IPS DF 6.9 (cell line): ENCODE measurements at regions not wholly inside any gene's neighbourhood (a gene's known extent, or its start where the extent isn't known, plus 50 kb on each side); places are given as distances from the start of the nearest gene placed in this dataset.

ENCODE experiments used
- DNase-seq: peaks from one replicate; pipeline ENCODE4 v3.0.0-alpha.2; 2013; ENCODE audit warnings: low read depth, low spot score
- H3K27ac ChIP-seq: one replicate; pipeline ENCODE4 v1.5.1; 2013; ENCODE audit warnings: low read length, control low read depth
- H3K27me3 ChIP-seq: 2 replicates; pipeline ENCODE4 v1.6.1; 2013; ENCODE audit warnings: mild to moderate bottlenecking, low read length; ENCODE audit not compliant: control insufficient read depth, insufficient read depth
- H3K36me3 ChIP-seq: 2 replicates; pipeline ENCODE4 v1.6.1; 2013; ENCODE audit warnings: low read length; ENCODE audit not compliant: control insufficient read depth, insufficient read depth
- H3K4me1 ChIP-seq: 2 replicates; pipeline ENCODE4 v1.6.1; 2013; ENCODE audit warnings: low read length; ENCODE audit not compliant: control insufficient read depth, insufficient read depth
- H3K4me3 ChIP-seq: 2 replicates; pipeline ENCODE4 v1.5.1; 2013; ENCODE audit warnings: mild to moderate bottlenecking, low read length
- H3K9me3 ChIP-seq: 2 replicates; pipeline ENCODE4 v1.6.1; 2013; ENCODE audit warnings: low read length, inconsistent platforms; ENCODE audit not compliant: control insufficient read depth, insufficient read depth
- WGBS: extraction: QIAGEN DNeasy Blood & Tissue Kit; methylation state at CpG from one replicate; pipeline ENCODE4 v1.1.7; 2013; ENCODE audit warnings: mixed read lengths, missing lambda C conversion rate; ENCODE audit not compliant: insufficient read length, insufficient coverage; 5-methylcytosine and 5-hydroxymethylcytosine counted together

GRCh38 chr1:8191474-8191873 lies 126.4 kb upstream of the SLC45A1 start:
- H3K9me3 ChIP-seq: no peaks in the 10 kb centered on the region
- no CpG with 5 or more reads among the region's 9 CpGs for WGBS
- H3K27ac ChIP-seq: no peak overlapping the region
- H3K4me1 ChIP-seq: no peaks in the 10 kb centered on the region
- no peak for DNase-seq
- no peak overlapping the region for H3K4me3 ChIP-seq
- H3K36me3 ChIP-seq: no peaks in the 10 kb centered on the region
- no peaks in the 10 kb centered on the region for H3K27me3 ChIP-seq

GRCh38 chr1:8189931-8190483 lies 127.9 kb upstream of the SLC45A1 start:
- H3K27ac ChIP-seq: no peak overlapping the region
- no peaks in the 10 kb centered on the region for H3K27me3 ChIP-seq
- WGBS: no CpG with 5 or more reads among the region's 6 CpGs
- DNase-seq: no peak
- no peaks in the 10 kb centered on the region for H3K9me3 ChIP-seq
- H3K4me1 ChIP-seq: no peaks in the 10 kb centered on the region
- no peaks in the 10 kb centered on the region for H3K36me3 ChIP-seq
- no peak overlapping the region for H3K4me3 ChIP-seq

GRCh38 chr1:8185400-8185799 lies 132.5 kb upstream of the SLC45A1 start:
- no peak for DNase-seq
- no CpG with 5 or more reads among the region's 5 CpGs for WGBS
- H3K4me1 ChIP-seq: no peaks in the 10 kb centered on the region
- H3K27ac ChIP-seq: no peak overlapping the region
- H3K36me3 ChIP-seq: no peaks in the 10 kb centered on the region
- H3K27me3 ChIP-seq: no peaks in the 10 kb centered on the region
- H3K9me3 ChIP-seq: no peaks in the 10 kb centered on the region
- H3K4me3 ChIP-seq: no peak overlapping the region

- Histone ChIP-seq H3K27me3 (no peaks in the 10 kb centered on the region), H3K27ac (no peak overlapping the region), H3K4me1 (no peaks in the 10 kb centered on the region), H3K4me3 (no peak overlapping the region), H3K9me3 (no peaks in the 10 kb centered on the region), H3K36me3 (no peaks in the 10 kb centered on the region)
- no CpG with 5 or more reads among the region's 3 CpGs for WGBS
- no peak for DNase-seq
Measured at GRCh38 chr1:8184301-8184700, 133.6 kb upstream of the SLC45A1 start.

GRCh38 chr1:8182034-8182761 lies 135.7 kb upstream of the SLC45A1 start:
- no peak overlapping the region for H3K27ac ChIP-seq
- WGBS: no CpG with 5 or more reads among the region's 12 CpGs
- H3K36me3 ChIP-seq: no peaks in the 10 kb centered on the region
- no peak overlapping the region for H3K4me3 ChIP-seq
- DNase-seq: no peak
- H3K9me3 ChIP-seq: no peaks in the 10 kb centered on the region
- H3K27me3 ChIP-seq: no peaks in the 10 kb centered on the region
- no peaks in the 10 kb centered on the region for H3K4me1 ChIP-seq

- H3K4me3 ChIP-seq: no peak overlapping the region
- no peaks in the 10 kb centered on the region for H3K9me3 ChIP-seq
- no peaks in the 10 kb centered on the region for H3K36me3 ChIP-seq
- DNase-seq: no peak
- H3K27me3 ChIP-seq: no peaks in the 10 kb centered on the region
- no CpG with 5 or more reads among the region's 1 CpG for WGBS
- no peaks in the 10 kb centered on the region for H3K4me1 ChIP-seq
- no peak overlapping the region for H3K27ac ChIP-seq
Measured at GRCh38 chr1:8179132-8179793, 138.7 kb upstream of the SLC45A1 start.

GRCh38 chr1:8176279-8176678 lies 141.6 kb upstream of the SLC45A1 start:
- no CpG with 5 or more reads among the region's 3 CpGs for WGBS
- Histone ChIP-seq H3K27ac (no peak overlapping the region), H3K36me3 (no peaks in the 10 kb centered on the region)

GRCh38 chr1:8174807-8175206 lies 143.1 kb upstream of the SLC45A1 start:
- Histone ChIP-seq H3K27ac (no peak overlapping the region), H3K4me3 (no peak overlapping the region), H3K36me3 (no peaks in the 10 kb centered on the region), H3K4me1 (no peaks in the 10 kb centered on the region), H3K27me3 (no peaks in the 10 kb centered on the region), H3K9me3 (no peaks in the 10 kb centered on the region)
- WGBS: no CpG with 5 or more reads among the region's 5 CpGs
- no peak for DNase-seq

More at GRCh38 chr1:8176279-8176678, 141.6 kb upstream of the SLC45A1 start:
- no peak for DNase-seq
- Histone ChIP-seq H3K4me1 (no peaks in the 10 kb centered on the region), H3K9me3 (no peaks in the 10 kb centered on the region), H3K4me3 (no peak overlapping the region), H3K27me3 (no peaks in the 10 kb centered on the region)

- no peak for DNase-seq
- no CpG with 5 or more reads among the region's 14 CpGs for WGBS
- H3K27me3 ChIP-seq: no peaks in the 10 kb centered on the region
- 0 out of 2 replicates have a peak, but pooled peaks cover 2% of the 10 kb centered on the region for H3K4me1 ChIP-seq
- H3K27ac ChIP-seq: no peak overlapping the region
- no peaks in the 10 kb centered on the region for H3K36me3 ChIP-seq
- no peaks in the 10 kb centered on the region for H3K9me3 ChIP-seq
- H3K4me3 ChIP-seq: no peak overlapping the region
Measured at GRCh38 chr1:8171751-8172464, 145.8 kb upstream of the ERRFI1 start.

- Histone ChIP-seq H3K9me3 (no peaks in the 10 kb centered on the region), H3K36me3 (no peaks in the 10 kb centered on the region), H3K4me3 (no peak overlapping the region), H3K27me3 (no peaks in the 10 kb centered on the region), H3K27ac (no peak overlapping the region), H3K4me1 (peaks cover 8% of the 10 kb centered on the region)
- no peak for DNase-seq
- WGBS: no CpG with 5 or more reads among the region's 13 CpGs
Measured at GRCh38 chr1:8170059-8170835, 144.1 kb upstream of the ERRFI1 start.
